ENCODE measurements at regions not wholly inside any gene's neighbourhood (a gene's known extent, or its start where the extent isn't known, plus 50 kb on each side); places are given as distances from the start of the nearest gene placed in this dataset.

DNA sequence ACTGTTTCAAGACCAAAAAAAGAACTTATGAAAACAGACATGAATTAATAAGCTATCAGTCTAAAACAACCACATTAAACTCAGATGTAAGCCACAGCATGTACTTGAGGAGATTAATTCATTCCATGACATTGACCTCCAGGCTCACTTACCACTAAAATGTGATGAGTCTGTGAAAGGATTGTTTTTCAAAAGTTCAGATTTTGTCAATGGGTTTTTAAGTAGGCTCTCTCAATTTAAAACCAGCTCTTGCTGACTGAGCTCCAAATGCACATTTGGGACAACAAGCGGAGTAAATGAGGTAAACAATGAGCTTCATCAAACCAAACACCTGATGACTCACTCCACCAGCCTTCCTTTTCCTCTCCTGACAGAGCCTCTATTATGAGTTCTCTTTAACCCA is 197.0 kb downstream of the SIM1 start:
- H3K27ac ChIP-seq: no peak overlapping the region
- TF ChIP-seq, protein P1, sequence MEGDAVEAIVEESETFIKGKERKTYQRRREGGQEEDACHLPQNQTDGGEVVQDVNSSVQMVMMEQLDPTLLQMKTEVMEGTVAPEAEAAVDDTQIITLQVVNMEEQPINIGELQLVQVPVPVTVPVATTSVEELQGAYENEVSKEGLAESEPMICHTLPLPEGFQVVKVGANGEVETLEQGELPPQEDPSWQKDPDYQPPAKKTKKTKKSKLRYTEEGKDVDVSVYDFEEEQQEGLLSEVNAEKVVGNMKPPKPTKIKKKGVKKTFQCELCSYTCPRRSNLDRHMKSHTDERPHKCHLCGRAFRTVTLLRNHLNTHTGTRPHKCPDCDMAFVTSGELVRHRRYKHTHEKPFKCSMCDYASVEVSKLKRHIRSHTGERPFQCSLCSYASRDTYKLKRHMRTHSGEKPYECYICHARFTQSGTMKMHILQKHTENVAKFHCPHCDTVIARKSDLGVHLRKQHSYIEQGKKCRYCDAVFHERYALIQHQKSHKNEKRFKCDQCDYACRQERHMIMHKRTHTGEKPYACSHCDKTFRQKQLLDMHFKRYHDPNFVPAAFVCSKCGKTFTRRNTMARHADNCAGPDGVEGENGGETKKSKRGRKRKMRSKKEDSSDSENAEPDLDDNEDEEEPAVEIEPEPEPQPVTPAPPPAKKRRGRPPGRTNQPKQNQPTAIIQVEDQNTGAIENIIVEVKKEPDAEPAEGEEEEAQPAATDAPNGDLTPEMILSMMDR (conservative IDR thresholded peaks at IDR 0.05): no peak
- no peak for TF ChIP-seq ZFX (IDR thresholded peaks at IDR 0.05)

DNA sequence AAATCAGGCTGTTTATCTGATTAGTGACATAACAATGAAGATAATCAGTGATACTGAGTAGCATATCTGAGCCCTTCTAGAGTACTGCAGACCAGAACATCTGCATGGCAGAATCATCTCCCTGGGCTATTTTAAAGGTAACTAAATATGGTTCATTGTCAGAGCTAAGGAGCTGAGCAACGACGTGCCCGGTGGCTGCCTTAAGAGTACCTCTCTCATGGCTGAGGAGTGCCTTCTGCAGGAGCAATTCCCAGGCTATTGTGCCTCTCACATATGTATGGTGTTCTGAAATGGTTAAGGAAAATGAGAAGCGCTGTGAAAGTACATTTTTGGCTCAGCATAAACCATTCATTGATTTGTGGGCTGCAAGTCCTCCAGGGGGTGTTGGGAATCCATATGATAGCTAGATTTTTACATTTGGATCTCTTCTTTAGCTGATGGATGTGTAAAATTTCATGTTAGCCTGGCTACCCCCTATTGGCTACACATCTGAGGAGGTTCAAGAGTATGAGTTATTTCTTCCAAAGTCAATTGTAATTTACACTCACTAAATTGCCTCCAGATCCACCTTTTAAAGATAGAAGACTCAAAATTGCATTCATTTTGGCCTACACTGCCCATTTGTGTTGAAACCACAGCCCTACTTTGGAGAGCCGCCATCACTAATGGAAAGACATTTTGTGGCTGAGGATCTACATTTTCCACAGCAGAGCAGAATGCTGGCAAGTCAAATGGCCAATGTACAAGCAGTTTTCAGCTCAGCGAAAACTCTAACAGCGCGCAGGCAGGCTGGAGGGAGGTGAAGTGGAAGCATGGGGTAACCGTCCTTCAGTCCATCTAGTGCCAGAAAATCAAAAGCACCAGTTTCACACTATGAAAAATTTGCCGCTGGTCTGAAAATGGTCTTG is 198.0 kb downstream of the SIM1 start:
- TF ChIP-seq, protein P1 (conservative IDR thresholded peaks at IDR 0.05): no peak
- TF ChIP-seq ZFX (IDR thresholded peaks at IDR 0.05): no peak

DNA sequence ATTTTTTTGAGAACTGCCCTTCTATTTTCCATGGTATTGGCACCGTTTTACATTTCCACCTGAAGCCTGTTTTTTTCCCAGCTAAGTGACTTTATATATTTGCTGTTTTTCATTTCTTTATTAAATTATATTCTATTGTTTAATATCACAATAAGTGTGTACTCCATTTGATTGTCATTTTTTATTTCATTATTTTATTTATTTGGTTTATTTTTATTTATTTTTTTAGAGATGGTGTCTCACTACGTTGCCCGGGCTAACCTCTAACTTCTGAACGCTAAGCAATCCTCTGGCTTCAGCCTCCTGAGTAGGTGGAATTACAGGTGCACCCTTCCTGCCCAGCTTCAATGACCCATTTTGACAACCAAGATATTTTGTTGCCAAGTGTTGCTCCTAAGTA is 202.6 kb downstream of the SIM1 start:
- H3K27ac ChIP-seq: no peak overlapping the region
- TF ChIP-seq, protein P1 (conservative IDR thresholded peaks at IDR 0.05): no peak
- no peak for TF ChIP-seq ZFX (IDR thresholded peaks at IDR 0.05)

More for the DNA sequence above, 198.0 kb downstream of the SIM1 start:
- no peak overlapping the region for H3K27ac ChIP-seq

DNA sequence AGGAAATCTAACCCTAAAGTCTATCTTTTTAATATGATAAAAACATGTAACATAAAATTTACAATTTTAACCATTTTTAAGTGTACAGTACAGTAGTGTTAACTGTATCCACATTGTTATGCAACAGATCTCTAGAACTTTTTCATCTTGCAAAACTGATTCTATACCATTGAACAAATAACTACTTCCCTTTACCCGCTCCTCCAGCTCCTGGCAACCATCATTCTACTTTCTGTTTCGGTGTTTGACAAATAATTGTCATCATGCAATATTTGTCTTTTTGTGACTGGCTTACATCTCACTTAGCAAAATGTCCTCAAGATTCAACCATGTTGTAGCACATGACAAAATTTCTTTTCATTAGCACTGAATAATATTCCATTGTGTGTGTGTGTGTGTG is 203.2 kb downstream of the SIM1 start:
- TF ChIP-seq, protein P1 (conservative IDR thresholded peaks at IDR 0.05): no peak
- no peak for TF ChIP-seq ZFX (IDR thresholded peaks at IDR 0.05)
- no peak overlapping the region for H3K27ac ChIP-seq

DNA sequence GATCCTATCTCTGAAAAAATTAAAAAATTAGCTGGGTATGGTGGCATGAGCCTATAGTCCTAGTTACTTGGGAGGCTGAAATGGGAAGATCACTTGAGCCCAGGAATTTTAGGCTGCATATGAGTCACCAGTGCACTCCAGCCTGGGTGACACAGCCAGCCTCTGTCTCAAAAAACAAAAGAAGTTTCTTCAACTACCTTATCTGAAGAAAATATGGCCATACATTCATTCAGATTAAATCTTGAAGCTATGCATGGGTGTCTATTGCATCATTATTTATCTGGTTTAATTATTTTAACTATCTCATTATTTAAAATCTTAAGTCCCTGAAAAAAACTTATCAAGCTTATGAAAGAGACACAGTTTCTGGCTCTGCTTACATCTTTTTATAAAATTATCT is 204.1 kb downstream of the SIM1 start:
- no peak overlapping the region for H3K27ac ChIP-seq
- TF ChIP-seq ZFX (IDR thresholded peaks at IDR 0.05): no peak
- TF ChIP-seq, protein P1 (conservative IDR thresholded peaks at IDR 0.05): no peak

DNA sequence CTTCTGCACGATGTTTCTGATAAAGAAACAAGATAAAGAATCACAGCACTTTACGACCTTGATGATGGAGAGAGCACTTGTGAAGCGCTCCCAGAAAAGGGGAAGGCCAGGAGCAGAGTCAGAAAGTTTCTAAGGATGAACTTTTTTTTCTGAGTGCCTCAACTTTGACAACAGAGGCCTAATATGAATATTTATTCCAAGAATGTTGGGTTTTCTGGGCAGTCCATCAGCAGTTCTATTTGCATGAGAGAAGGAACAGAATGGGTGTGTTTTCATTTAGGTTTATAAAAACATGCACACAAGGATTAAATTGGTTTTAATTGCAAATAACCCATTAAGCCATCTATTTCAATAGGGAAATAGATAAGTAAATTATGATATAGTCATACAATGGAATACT is 204.9 kb downstream of the SIM1 start:
- no peak overlapping the region for H3K27ac ChIP-seq
- TF ChIP-seq, protein P1 (conservative IDR thresholded peaks at IDR 0.05): no peak
- no peak for TF ChIP-seq ZFX (IDR thresholded peaks at IDR 0.05)

DNA sequence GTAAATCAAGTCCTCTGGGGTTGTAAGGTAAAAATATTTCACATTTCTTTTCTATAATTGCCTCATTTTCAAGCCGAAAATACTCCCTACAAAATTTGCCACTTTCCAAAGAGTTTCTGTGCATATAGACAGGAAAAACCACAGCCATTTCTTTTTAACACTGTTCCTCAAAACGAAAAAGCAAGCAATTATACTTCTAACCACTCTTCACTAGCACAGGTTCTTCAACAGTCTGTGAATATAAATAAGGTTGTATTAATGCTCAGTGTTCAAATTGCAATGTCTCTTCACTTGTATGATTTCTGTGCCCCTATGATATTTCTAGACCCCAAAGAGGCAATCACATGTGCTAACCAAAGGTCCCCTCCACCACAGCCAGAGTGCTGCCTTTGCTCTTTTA is 206.0 kb downstream of the SIM1 start:
- TF ChIP-seq ZFX (IDR thresholded peaks at IDR 0.05): no peak
- TF ChIP-seq, protein P1 (conservative IDR thresholded peaks at IDR 0.05): no peak
- no peak overlapping the region for H3K27ac ChIP-seq
